HepG2 (cell line): ENCODE measurements at regions not wholly inside any gene's neighbourhood (a gene's known extent, or its start where the extent isn't known, plus 50 kb on each side); places are given as distances from the start of the nearest gene placed in this dataset.
A peak's percentile ranks its signal among the peaks of the same experiment; 100 is the strongest.

ENCODE experiments used
- ATAC-seq: fragments of 200-7000 bp; cut with Tn5 transposase; 3 replicates; pipeline ENCODE4 v1.9.1; 2020; ENCODE audit warnings: mild to moderate bottlenecking, moderate library complexity
- BruUV-seq: library from RNA; stranded (reverse); fragments of 400-500 nt; replicated peaks from 2 replicates; lab custom pipeline; 2021; lab: Mats Ljungman, UMichigan
- CTCF ChIA-PET: fragments of 300-600 bp; formaldehyde crosslinking; extraction: SDS; loops from one replicate; lab custom pipeline; 2021; ENCODE audit warnings: low total read pairs, inconsistent platforms, low intra/inter-chr PET ratio; lab: Yijun Ruan, JAX
- POLR2A ChIA-PET: fragments of 350-600 bp; sonication (Branson Sonifier 250); formaldehyde crosslinking; loops from one replicate; lab custom pipeline; 2020; ENCODE audit warnings: antibody characterized with exemption, inconsistent platforms; lab: Yijun Ruan, JAX
- DNase-seq: peaks from one replicate; pipeline ENCODE4 v3.0.0-alpha.2; 2015; ENCODE audit warnings: low spot score
- FAIRE-seq: peaks from 3 replicates; lab custom pipeline; 2011; peaks lifted over from hg19 to GRCh38; lab: Jason Lieb, UNC
- H2AFZ ChIP-seq: one replicate; pipeline ENCODE4 v1.6.1; 2011; ENCODE audit warnings: low read length, inconsistent platforms
- H3K27ac ChIP-seq: fragments of 300-600 bp; 3 replicates; pipeline ENCODE4 v1.8.0; 2011; ENCODE audit warnings: mixed run types, mild to moderate bottlenecking, mixed read lengths, low read length, inconsistent platforms; ENCODE audit not compliant: insufficient read depth; ENCODE audit errors: extremely low read length
- H3K27me3 ChIP-seq, 2 experiments: fragments of 200-600 bp in 1 of 2; 2 replicates in 1 of 2; 3 replicates in 1 of 2; pipeline versions ENCODE4 v1.6.0 to v1.8.0; 2011; ENCODE audit warnings: low read length in 2 of 2, mild to moderate bottlenecking in 2 of 2, moderate library complexity in 2 of 2, inconsistent platforms in 1 of 2; ENCODE audit not compliant: insufficient read depth in 2 of 2, control insufficient read depth in 1 of 2
- H3K36me3 ChIP-seq, 2 experiments: fragments of 200-600 bp in 1 of 2; replicated peaks in 1 of 2; 2 replicates in 1 of 2; 3 replicates in 1 of 2; pipeline versions ENCODE4 v1.5.1 to v1.8.0; 2011; ENCODE audit warnings: low read length in 2 of 2, inconsistent platforms in 1 of 2; ENCODE audit not compliant: insufficient read depth in 2 of 2, control insufficient read depth in 1 of 2
- H3K4me1 ChIP-seq: 2 replicates; pipeline ENCODE4 v1.5.1; 2012; ENCODE audit warnings: low read length, inconsistent platforms; ENCODE audit not compliant: insufficient read depth
- H3K4me2 ChIP-seq: 2 replicates; pipeline ENCODE4 v1.6.0; 2011; ENCODE audit warnings: low read depth, low read length, inconsistent platforms
- H3K4me3 ChIP-seq, 3 experiments: fragments of 200-600 bp in 1 of 3; sonication (generic), shearing (Covaris generic) in 1 of 3; replicated peaks in 1 of 3; 2 replicates each; pipeline ENCODE4 v1.5.1; 2011 to 2016; ENCODE audit warnings: low read length in 3 of 3, inconsistent platforms in 2 of 3, low read depth in 2 of 3, mild to moderate bottlenecking in 2 of 3, control low read depth in 1 of 3, mixed read lengths in 1 of 3; ENCODE audit not compliant: insufficient read depth in 1 of 3
- H3K79me2 ChIP-seq: one replicate; pipeline ENCODE4 v1.6.1; 2011; ENCODE audit warnings: low read length, inconsistent platforms; ENCODE audit not compliant: insufficient read depth
- H3K9ac ChIP-seq: 2 replicates; pipeline ENCODE4 v1.6.0; 2011; ENCODE audit warnings: mild to moderate bottlenecking, low read depth, low read length, inconsistent platforms; ENCODE audit not compliant: insufficient read depth
- H3K9me3 ChIP-seq: 2 replicates; pipeline ENCODE4 v1.5.1; 2012; ENCODE audit warnings: mild to moderate bottlenecking, low read length
- H4K20me1 ChIP-seq: 2 replicates; pipeline ENCODE4 v1.6.0; 2011; ENCODE audit warnings: inconsistent platforms, mild to moderate bottlenecking, low read length, moderate library complexity; ENCODE audit not compliant: insufficient read depth
- MEF2D ChIP-seq: sonication (generic); formaldehyde crosslinking; IDR thresholded peaks from 2 replicates; pipeline ENCODE4 v1.5.1; 2020; ENCODE audit warnings: mild to moderate bottlenecking, missing genetic modification reagents
- NFRKB ChIP-seq: fragments of 450-650 bp; IDR thresholded peaks from 2 replicates; pipeline ENCODE4 v1.6.1; 2017
- SUZ12 ChIP-seq: fragments of 150-350 bp; IDR thresholded peaks from 2 replicates; pipeline ENCODE4 v1.6.1; 2014; ENCODE audit warnings: low read depth, low read length
- ZNF292 ChIP-seq: sonication (generic); formaldehyde crosslinking; IDR thresholded peaks from 2 replicates; pipeline ENCODE4 v1.8.1; 2022; ENCODE audit warnings: mild to moderate bottlenecking, low read depth, missing genetic modification reagents, borderline replicate concordance
- WGBS: methylation state at CpG from one replicate; pipeline ENCODE4 v1.1.6; 2017; ENCODE audit warnings: low lambda C conversion rate; 5-methylcytosine and 5-hydroxymethylcytosine counted together
- in situ Hi-C: cut with HindIII; loops from 2 replicates; pipeline ENCODE4 v1.10.0; 2017; ENCODE audit warnings: low pct_unique_long_range_greater_than_20kb; ENCODE audit not compliant: extremely low pct_ligation_motif_present
- intact Hi-C: fragments of 100-400 bp; cut with micrococcal nuclease; formaldehyde crosslinking; loops from one replicate; pipeline ENCODE4 v1.10.0; 2022; ENCODE audit not compliant: unreplicated experiment
- TF ChIP-seq, protein P1 (sequence below): sonication (generic); formaldehyde crosslinking; IDR thresholded peaks from 2 replicates; pipeline ENCODE4 v1.5.0; 2020; ENCODE audit warnings: mild to moderate bottlenecking, missing genetic modification reagents

DNA sequence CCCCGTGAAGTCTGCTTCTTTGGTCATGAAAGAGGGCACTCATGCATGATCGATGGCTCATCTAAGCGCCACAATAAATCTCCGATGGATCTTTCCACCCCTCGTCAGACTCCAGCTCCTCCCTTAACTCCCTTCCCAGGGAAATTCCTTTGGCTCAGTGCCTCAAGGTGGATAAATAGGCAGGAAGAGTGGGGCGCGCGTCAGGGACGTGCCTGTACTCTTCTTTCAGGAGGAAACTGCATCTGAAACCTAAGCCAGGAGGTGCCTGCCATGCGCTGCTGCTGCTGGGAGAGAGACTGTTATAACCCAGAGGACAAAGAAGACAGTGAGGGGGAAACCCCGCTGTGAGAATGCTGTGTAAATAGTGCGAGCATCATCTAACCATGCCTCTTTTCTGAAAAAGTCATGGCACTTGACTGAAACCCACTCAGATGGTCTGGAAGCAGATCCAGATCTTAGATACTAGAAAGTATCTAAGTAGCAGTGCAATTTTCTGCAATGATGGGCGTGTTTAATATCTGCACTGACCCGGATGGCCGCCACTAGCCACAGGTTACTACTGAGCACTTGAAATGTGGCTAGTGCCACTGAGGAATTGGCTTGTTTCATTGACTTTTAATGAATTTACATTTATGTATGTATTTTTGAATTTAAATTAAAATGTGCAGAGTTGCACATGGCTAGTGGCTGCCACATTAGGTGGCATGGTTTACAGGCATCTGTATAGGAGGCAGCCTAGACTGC is 120.3 kb upstream of the BASP1 start (continued):
- TF ChIP-seq ZNF292 (CRISPR knock-in tag) (no peak), MEF2D (CRISPR knock-in tag) (no peak)

DNA sequence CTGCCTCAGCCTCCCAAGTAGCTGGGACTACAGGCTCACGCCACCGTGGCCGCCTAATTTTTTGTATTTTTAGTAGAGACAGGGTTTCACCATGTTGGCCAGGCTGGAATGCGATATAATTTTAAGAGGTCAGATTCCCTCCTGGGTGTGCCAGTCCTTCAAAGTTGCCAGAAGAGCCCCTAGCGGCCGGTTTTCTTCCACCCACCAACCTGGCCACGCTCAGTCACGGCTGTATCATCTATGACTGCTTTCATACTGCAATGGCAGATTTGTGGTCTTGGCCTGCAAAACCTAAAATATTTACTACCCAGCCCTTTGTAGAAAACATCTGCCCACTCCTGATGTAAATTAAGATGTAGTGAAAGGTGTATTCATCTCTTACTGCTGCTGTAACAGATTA is 117.5 kb upstream of the BASP1 start:
- no TSS peak for BruUV-seq
- no peaks in the 10 kb centered on the region; a peak in 2 of 5 replicates for H3K27me3 ChIP-seq
- H3K4me1 ChIP-seq, result no peaks in the 10 kb centered on the region
- no peaks in the 10 kb centered on the region for H3K36me3 ChIP-seq
- ATAC-seq, result peak; percentile 54; the same call in 2 of the 3 replicates
- WGBS, result 54% methylated on average over 8 of the region's 8 CpGs
- H3K9ac ChIP-seq, result no peak overlapping the region
- no peak overlapping the region for H3K4me3 ChIP-seq
- H3K9me3 ChIP-seq, result no peaks in the 10 kb centered on the region
- DNase-seq, result no peak
- intact Hi-C loops (no loop called here), in situ Hi-C loops (no loop called here)
- H4K20me1 ChIP-seq, result no peaks in the 10 kb centered on the region
- H3K27ac ChIP-seq, result no peak overlapping the region
- no peak for FAIRE-seq
- CTCF ChIA-PET, result no interaction called here
- no peak overlapping the region for H3K4me2 ChIP-seq
- no peak overlapping the region for H2AFZ ChIP-seq
- TF ChIP-seq, protein P1, sequence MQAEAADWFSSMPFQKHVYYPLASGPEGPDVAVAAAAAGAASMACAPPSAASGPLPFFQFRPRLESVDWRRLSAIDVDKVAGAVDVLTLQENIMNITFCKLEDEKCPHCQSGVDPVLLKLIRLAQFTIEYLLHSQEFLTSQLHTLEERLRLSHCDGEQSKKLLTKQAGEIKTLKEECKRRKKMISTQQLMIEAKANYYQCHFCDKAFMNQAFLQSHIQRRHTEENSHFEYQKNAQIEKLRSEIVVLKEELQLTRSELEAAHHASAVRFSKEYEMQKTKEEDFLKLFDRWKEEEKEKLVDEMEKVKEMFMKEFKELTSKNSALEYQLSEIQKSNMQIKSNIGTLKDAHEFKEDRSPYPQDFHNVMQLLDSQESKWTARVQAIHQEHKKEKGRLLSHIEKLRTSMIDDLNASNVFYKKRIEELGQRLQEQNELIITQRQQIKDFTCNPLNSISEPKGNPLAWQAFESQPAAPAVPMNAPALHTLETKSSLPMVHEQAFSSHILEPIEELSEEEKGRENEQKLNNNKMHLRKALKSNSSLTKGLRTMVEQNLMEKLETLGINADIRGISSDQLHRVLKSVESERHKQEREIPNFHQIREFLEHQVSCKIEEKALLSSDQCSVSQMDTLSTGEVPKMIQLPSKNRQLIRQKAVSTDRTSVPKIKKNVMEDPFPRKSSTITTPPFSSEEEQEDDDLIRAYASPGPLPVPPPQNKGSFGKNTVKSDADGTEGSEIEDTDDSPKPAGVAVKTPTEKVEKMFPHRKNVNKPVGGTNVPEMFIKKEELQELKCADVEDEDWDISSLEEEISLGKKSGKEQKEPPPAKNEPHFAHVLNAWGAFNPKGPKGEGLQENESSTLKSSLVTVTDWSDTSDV (CRISPR knock-in tag), result no peak
- TF ChIP-seq SUZ12 (no peak), NFRKB (no peak)
- POLR2A ChIA-PET, result no interaction called here
- H3K79me2 ChIP-seq, result no peaks in the 10 kb centered on the region
